Neural cell (in vitro differentiated cells): ENCODE measurements at regions not wholly inside any gene's neighbourhood (a gene's known extent, or its start where the extent isn't known, plus 50 kb on each side); places are given as distances from the start of the nearest gene placed in this dataset.

Experiments
- EZH2 ChIP-seq: fragments of 200-600, 300-800 bp; shearing (Covaris generic), sonication (generic); IDR thresholded peaks from 2 replicates; pipeline ENCODE4 v1.6.1; 2014; ENCODE audit warnings: antibody characterized with exemption, low read length, borderline replicate concordance, mild to moderate bottlenecking; ENCODE audit not compliant: insufficient read depth, poor library complexity, severe bottlenecking
- TAF1 ChIP-seq: IDR thresholded peaks from 2 replicates; pipeline ENCODE4 v1.6.1; 2012; ENCODE audit warnings: low read depth
- TF ChIP-seq, protein P1 (sequence below): fragments of 450-650 bp; IDR thresholded peaks from 2 replicates; pipeline ENCODE4 v1.5.1; 2014; ENCODE audit warnings: antibody characterized with exemption, mild to moderate bottlenecking, moderate library complexity; ENCODE audit not compliant: poor library complexity, severe bottlenecking

DNA sequence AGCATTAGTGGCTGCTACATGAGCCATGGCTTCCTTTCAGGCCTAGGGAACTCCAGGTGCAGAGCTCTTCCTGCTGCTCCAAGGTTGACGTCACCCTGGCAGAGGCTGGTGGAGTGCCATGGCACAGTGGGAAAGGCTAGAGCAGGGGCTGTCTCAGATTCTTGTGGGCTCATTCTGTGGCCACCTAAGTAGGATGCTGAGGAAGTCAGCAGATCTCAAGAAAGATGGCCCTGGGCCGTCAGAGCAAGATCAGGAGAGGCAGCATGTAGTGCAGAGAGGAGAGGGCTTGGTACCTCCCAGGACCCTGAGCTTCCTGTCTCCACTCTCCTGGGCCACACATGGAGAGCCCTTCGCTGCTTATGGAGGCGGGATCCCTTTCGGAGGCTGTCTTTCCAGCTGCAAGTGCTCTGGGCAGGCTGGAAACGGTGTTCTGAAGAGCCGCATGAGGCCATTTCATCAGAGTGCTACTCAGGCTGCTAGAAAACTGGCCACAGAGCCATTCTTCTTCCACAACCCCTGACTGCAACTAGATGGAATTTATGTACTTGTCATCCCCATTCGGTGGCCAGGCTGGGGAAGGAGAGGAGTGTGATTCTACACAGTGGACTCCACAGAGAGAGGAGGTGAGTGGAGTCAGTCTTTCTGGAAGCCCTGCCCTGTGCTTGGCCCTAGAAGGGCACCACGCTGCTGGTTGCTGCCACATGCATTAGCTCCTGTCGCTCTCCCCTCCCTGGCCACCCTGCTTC lies 304.2 kb downstream of the RPS24 start:
- TF ChIP-seq, protein P1, sequence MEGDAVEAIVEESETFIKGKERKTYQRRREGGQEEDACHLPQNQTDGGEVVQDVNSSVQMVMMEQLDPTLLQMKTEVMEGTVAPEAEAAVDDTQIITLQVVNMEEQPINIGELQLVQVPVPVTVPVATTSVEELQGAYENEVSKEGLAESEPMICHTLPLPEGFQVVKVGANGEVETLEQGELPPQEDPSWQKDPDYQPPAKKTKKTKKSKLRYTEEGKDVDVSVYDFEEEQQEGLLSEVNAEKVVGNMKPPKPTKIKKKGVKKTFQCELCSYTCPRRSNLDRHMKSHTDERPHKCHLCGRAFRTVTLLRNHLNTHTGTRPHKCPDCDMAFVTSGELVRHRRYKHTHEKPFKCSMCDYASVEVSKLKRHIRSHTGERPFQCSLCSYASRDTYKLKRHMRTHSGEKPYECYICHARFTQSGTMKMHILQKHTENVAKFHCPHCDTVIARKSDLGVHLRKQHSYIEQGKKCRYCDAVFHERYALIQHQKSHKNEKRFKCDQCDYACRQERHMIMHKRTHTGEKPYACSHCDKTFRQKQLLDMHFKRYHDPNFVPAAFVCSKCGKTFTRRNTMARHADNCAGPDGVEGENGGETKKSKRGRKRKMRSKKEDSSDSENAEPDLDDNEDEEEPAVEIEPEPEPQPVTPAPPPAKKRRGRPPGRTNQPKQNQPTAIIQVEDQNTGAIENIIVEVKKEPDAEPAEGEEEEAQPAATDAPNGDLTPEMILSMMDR, result no peak
- TF ChIP-seq EZH2, result no peak
- no peak for TF ChIP-seq TAF1
